A204.1 (cell line): ENCODE measurements at regions not wholly inside any gene's neighbourhood (a gene's known extent, or its start where the extent isn't known, plus 50 kb on each side); places are given as distances from the start of the nearest gene placed in this dataset.
"Not testable (repeated sequence)": the region's sequence is repeated elsewhere in the genome, so short reads cannot be mapped to it uniquely, and the experiment has no call there.

Source experiments
- FAIRE-seq: peaks from 2 replicates; lab custom pipeline; 2012; peaks lifted over from hg19 to GRCh38; lab: Jason Lieb, UNC

GRCh38 chr6:137969874-137970273 is 102.8 kb downstream of the TNFAIP3 start:
- FAIRE-seq: no peak

- no peak for FAIRE-seq
Measured at GRCh38 chr6:137970368-137970767, 103.3 kb downstream of the TNFAIP3 start.

- no peak for FAIRE-seq
Measured at GRCh38 chr6:137973201-137973600, 106.1 kb downstream of the TNFAIP3 start.

GRCh38 chr6:137975188-137975940 is 108.3 kb downstream of the TNFAIP3 start:
- peak; percentile 96 for FAIRE-seq

- no peak for FAIRE-seq
Measured at GRCh38 chr6:137976430-137976829, 109.4 kb downstream of the TNFAIP3 start.

- no peak for FAIRE-seq
Measured at GRCh38 chr6:137977206-137977605, 110.1 kb downstream of the TNFAIP3 start.

- no peak for FAIRE-seq
Measured at GRCh38 chr6:137977814-137978213, 110.8 kb downstream of the TNFAIP3 start.

- FAIRE-seq: no peak
Measured at GRCh38 chr6:137978252-137978896, 111.3 kb downstream of the TNFAIP3 start.

- not testable (repeated sequence) for FAIRE-seq
Measured at GRCh38 chr6:137979263-137979662, 112.2 kb downstream of the TNFAIP3 start.

- no peak for FAIRE-seq
Measured at GRCh38 chr6:137980777-137981176, 113.7 kb downstream of the TNFAIP3 start.

GRCh38 chr6:137981758-137982157 is 114.7 kb downstream of the TNFAIP3 start:
- FAIRE-seq: no peak

- FAIRE-seq: no peak
Measured at GRCh38 chr6:137982418-137983189, 115.5 kb downstream of the TNFAIP3 start.

- no peak for FAIRE-seq
Measured at GRCh38 chr6:137983269-137983668, 116.2 kb downstream of the TNFAIP3 start.

- no peak for FAIRE-seq
Measured at GRCh38 chr6:137989664-137990063, 117.6 kb downstream of the PERP start.

GRCh38 chr6:137995371-137995770 is 111.8 kb downstream of the PERP start:
- FAIRE-seq: no peak

GRCh38 chr6:137998461-137999019 is 108.7 kb downstream of the PERP start:
- no peak for FAIRE-seq

GRCh38 chr6:137999815-138000214 is 107.4 kb downstream of the PERP start:
- FAIRE-seq: no peak

GRCh38 chr6:138000941-138001340 is 106.3 kb downstream of the PERP start:
- FAIRE-seq: no peak

- peak; percentile 99 for FAIRE-seq
Measured at GRCh38 chr6:138001750-138002349, 105.4 kb downstream of the PERP start.

- FAIRE-seq: no peak
Measured at GRCh38 chr6:138004430-138005287, 102.6 kb downstream of the PERP start.

- FAIRE-seq: no peak
Measured at GRCh38 chr6:138005846-138006245, 101.4 kb downstream of the PERP start.
